DOHH2 (cell line): ENCODE measurements at regions not wholly inside any gene's neighbourhood (a gene's known extent, or its start where the extent isn't known, plus 50 kb on each side); places are given as distances from the start of the nearest gene placed in this dataset.

Experiments
- EZH2phosphoT487 ChIP-seq: fragments of 200-600 bp; sonication (generic); IDR thresholded peaks from 2 replicates; pipeline ENCODE4 v1.6.1; 2017; ENCODE audit warnings: borderline replicate concordance, mild to moderate bottlenecking, antibody characterized with exemption, low read length, moderate library complexity, mixed read lengths
- TF ChIP-seq, protein P1 (sequence below): fragments of 200-600 bp; sonication (generic); IDR thresholded peaks from one replicate; pipeline ENCODE4 v1.5.1; 2014; ENCODE audit warnings: antibody characterized with exemption, mild to moderate bottlenecking, low read depth, low read length; ENCODE audit not compliant: poor library complexity, severe bottlenecking

DNA sequence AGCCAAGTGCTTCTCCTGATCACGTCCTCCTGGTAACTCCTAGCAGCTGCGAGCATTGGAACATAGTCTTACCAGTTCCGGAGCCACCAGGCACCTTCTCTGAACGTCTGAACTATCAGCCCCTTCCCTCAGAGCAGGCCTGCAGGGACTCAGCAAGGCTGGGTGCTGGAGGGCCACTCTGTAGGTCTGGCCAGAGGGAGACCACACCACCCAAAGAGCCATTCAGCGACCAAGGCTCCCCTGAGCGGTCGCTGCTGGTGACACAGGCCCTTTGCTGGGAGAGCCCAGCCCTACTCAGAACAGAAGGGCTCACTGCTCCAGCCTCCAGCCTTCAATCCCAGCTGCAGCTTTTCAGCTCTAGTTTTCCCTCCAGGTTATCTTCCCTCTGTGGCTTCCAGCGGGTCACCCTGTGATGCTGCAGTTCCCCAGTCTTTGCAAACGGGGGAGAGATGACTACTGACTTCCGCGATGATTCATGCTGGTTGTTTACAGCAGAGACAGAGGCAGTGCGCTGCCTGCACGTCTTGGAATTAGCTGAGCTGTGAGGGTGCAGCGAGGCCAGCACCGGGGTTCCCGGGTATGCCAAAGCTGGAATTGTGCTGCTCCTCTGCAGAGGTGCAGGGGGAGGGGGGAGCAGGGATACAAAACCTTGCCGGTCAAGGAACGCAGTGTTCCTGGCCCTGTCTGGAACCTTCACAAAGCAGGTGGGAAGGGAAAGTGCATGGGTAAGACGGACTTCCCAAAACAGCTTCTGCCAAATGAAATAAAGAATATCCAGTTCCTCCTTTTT lies 161.4 kb downstream of the LY86 start:
- TF ChIP-seq, protein P1, sequence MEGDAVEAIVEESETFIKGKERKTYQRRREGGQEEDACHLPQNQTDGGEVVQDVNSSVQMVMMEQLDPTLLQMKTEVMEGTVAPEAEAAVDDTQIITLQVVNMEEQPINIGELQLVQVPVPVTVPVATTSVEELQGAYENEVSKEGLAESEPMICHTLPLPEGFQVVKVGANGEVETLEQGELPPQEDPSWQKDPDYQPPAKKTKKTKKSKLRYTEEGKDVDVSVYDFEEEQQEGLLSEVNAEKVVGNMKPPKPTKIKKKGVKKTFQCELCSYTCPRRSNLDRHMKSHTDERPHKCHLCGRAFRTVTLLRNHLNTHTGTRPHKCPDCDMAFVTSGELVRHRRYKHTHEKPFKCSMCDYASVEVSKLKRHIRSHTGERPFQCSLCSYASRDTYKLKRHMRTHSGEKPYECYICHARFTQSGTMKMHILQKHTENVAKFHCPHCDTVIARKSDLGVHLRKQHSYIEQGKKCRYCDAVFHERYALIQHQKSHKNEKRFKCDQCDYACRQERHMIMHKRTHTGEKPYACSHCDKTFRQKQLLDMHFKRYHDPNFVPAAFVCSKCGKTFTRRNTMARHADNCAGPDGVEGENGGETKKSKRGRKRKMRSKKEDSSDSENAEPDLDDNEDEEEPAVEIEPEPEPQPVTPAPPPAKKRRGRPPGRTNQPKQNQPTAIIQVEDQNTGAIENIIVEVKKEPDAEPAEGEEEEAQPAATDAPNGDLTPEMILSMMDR, result no peak
- TF ChIP-seq EZH2phosphoT487, result no peak
